Epidermal melanocyte (primary cell): ENCODE measurements at regions not wholly inside any gene's neighbourhood (a gene's known extent, or its start where the extent isn't known, plus 50 kb on each side); places are given as distances from the start of the nearest gene placed in this dataset.

Experiments
- DNase-seq: peaks from one replicate; pipeline ENCODE4 v3.0.0; 2011; ENCODE audit warnings: low spot score; ENCODE audit not compliant: insufficient read length

- DNase-seq = no peak
Observed at GRCh38 chr6:79307321-79308036, 73.0 kb upstream of the HMGN3 start.

GRCh38 chr6:79305020-79305419, 70.5 kb upstream of the HMGN3 start:
- DNase-seq = no peak

GRCh38 chr6:79302341-79302740, 67.9 kb upstream of the HMGN3 start:
- no peak for DNase-seq

GRCh38 chr6:79301290-79301689, 66.8 kb upstream of the HMGN3 start:
- no peak for DNase-seq

- DNase-seq = no peak
Observed at GRCh38 chr6:79296211-79296610, 61.7 kb upstream of the HMGN3 start.
